ENCODE measurements at regions not wholly inside any gene's neighbourhood (a gene's known extent, or its start where the extent isn't known, plus 50 kb on each side); places are given as distances from the start of the nearest gene placed in this dataset.

GRCh38 chr13:23949736-23950135 is 52.4 kb upstream of the C1QTNF9B start:
- TF ChIP-seq CBX8 (IDR thresholded peaks at IDR 0.05) (no peak), HDAC2 (IDR thresholded peaks at IDR 0.05) (no peak), MAX (IDR thresholded peaks at IDR 0.05) (no peak), ZFP36 (IDR thresholded peaks at IDR 0.05; ENCODE audit: borderline replicate concordance, partially characterized antibody) (no peak), FOXS1 (CRISPR knock-in tag; IDR thresholded peaks at IDR 0.05) (no peak)
